ENCODE measurements at regions not wholly inside any gene's neighbourhood (a gene's known extent, or its start where the extent isn't known, plus 50 kb on each side); places are given as distances from the start of the nearest gene placed in this dataset.

DNA sequence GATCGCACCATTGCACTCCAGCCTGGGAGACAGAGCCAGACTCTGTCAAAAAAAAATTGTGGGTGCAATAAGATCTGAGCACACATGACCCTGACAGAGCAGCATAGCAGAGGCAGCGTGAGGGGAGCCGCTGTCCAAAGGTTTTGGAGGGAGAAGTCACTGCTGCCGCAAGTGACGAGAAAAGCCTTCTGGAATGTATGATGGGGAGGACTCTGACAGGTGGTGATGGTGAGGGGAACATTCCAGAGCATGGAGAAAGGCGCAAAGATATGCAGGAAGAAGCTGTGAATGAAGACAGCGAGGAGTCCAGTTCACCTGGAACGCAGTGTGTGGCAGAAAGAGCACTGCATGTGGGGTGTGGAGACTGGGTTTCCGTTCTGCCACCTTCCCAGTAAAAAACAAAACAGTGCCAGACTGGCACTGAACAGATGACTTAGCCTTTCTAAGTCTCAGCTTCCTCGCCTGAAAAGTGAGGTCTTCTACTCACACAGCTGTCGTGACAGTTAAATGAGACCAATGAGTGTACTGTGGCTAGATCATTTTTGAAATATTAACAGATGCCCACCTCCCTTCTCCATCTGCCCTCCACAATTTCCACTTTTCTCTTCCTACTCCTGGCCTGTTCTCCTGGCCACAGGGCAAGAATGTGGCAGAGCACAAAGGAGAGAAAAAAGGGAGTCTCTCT lies 53.4 kb upstream of the PTHLH start:
- TF ChIP-seq, protein P1, sequence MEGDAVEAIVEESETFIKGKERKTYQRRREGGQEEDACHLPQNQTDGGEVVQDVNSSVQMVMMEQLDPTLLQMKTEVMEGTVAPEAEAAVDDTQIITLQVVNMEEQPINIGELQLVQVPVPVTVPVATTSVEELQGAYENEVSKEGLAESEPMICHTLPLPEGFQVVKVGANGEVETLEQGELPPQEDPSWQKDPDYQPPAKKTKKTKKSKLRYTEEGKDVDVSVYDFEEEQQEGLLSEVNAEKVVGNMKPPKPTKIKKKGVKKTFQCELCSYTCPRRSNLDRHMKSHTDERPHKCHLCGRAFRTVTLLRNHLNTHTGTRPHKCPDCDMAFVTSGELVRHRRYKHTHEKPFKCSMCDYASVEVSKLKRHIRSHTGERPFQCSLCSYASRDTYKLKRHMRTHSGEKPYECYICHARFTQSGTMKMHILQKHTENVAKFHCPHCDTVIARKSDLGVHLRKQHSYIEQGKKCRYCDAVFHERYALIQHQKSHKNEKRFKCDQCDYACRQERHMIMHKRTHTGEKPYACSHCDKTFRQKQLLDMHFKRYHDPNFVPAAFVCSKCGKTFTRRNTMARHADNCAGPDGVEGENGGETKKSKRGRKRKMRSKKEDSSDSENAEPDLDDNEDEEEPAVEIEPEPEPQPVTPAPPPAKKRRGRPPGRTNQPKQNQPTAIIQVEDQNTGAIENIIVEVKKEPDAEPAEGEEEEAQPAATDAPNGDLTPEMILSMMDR (IDR thresholded peaks at IDR 0.05 in 4 of 5, conservative IDR thresholded peaks at IDR 0.05 in 1 of 5) = no peak
- no peak for TF ChIP-seq POLR2A (IDR thresholded peaks at IDR 0.05)
